HuH-7 (cell line): ENCODE measurements at regions not wholly inside any gene's neighbourhood (a gene's known extent, or its start where the extent isn't known, plus 50 kb on each side); places are given as distances from the start of the nearest gene placed in this dataset.
"Not testable (repeated sequence)": the region's sequence is repeated elsewhere in the genome, so short reads cannot be mapped to it uniquely, and the experiment has no call there.

Experiments used
- DNase-seq: peaks from one replicate; pipeline ENCODE4 v3.0.0; 2011; ENCODE audit warnings: low spot score

DNA sequence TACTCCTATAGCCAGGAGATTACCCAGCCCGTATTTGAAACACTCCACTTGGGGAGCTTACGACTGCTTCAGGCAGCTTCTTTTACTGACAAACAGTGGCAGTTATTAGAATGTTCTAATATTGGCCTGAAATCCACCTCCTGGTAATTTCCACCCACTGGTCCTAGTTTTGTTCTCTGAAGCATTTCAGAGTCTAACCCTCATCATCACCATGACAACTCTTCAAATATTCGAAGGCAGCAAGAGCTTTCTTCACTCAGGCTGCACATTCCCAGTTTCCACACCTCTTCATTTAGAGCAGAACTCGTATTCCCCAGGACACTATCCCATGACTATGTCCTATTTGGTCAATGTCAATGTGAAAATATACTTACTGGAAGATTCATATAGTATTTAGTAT, 325.6 kb downstream of the UBE3D start:
- no peak for DNase-seq

DNA sequence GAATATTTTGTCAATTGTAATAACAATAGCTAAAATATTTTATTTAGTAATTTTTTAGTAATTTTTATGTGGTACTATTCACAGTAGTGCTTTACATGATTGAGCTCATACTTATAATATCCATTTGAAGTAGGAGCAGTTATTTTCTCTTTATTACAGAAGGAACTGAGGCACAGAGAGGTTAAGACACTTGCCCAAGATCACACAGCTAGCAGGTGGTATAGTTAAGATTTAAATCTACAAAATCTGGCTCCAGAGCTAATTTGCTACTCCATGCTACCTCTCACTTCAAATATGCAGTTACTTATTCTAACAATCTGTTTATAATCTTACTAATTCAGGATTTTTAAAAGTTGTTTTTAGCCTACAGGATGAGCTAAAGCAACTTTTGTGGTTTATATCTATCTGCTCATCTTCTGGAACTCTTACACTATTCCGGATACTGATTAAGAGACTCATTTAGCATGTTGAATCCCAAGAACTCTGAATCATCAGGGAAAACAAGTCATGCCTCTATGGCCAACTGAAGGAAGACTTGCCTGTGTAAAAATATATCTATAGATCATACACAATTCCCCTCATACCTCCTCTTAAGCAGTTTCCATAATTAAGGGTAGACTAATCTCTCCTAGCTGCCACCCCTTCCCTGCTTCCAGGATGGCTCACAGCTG, 324.2 kb downstream of the UBE3D start:
- DNase-seq, result no peak

DNA sequence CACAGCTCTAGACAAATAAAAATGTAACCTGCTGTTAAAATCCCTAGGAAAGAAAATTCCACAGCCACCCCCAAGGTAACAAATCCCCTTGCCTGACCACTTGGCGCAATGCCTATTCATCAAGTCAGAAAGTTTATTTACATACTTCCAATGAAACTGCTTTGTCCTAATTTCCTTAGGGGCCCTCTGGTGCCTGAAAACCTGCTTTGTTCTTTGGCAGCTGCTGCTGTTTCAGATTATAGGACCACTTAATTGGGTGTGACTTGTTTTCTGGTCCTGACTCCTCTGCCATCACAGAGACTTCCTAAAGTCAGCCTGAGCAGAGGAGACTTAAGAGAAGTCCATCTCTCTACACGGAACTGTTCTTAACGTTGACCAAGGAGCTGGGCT, 323.6 kb downstream of the UBE3D start:
- no peak for DNase-seq

DNA sequence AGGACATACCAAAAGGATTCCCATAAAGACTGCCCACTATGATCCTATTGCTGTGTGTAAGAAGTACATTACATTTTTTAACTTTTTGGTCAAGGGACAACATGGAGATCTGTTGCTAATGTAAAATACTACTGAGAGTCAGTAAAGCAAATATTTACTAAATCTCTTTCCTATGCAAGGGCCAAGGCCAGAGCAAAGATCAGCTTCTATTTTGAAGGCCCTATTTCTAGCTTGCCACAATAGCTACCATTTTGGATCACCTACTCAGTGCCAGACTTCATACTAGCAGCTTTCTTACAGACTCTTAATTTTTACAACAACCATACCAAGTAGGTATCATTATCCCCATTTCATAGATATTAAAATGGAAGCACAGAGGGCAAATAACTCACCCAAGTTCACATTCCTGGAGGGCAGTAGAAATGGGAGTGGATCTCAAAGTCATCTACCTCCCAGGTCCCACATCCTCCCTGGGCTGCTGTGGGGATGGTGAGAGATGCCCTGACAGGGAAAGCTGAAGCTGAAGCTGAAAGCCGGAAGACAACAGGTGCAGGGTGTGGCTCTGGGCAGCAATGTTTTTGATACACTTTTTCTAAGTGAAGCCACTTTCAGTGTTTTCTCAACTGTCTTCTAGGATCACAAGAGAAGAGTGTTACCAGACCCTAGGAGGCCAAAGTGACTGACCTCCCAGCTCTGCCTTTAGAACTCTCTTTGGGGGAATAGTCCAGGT, 321.2 kb downstream of the UBE3D start:
- DNase-seq, result no peak

DNA sequence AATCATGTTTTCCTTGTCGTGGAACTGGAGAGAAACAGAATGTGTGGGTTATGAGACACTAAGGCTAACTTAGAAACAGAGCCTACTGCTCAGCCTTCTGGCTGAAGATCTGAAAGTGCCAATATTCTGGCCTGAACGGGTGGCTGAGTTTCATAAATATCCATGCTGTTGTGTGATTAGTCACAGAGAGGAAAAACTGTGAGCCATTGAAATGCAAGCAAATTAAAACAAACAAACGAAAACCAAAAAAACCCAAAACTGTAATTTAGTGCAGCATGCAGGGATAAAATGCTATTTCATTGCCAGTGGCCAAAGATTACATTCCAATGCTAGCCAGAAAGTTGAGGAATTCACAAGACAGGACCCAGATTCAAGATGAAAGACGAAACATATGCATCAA, 315.1 kb downstream of the UBE3D start:
- DNase-seq, result no peak

DNA sequence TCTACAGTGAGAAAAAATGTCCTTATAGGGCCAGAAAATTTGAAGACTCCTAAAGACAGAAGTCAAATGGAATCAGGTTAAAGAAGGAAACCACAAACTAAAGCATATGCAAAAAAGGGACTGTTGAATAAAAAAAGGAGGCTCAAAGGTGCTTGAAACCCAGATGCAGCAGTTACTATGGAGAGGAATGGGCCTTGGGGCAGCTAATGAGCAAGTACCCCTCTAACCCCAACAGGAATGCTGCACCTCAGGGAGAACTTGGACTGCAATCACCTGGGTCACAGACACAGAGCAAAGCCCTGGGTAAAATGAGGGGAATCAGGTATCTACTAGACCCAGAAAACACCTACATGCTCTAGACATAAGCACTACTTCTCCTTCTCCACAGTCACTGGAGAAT, 313.9 kb downstream of the UBE3D start:
- DNase-seq, result no peak

DNA sequence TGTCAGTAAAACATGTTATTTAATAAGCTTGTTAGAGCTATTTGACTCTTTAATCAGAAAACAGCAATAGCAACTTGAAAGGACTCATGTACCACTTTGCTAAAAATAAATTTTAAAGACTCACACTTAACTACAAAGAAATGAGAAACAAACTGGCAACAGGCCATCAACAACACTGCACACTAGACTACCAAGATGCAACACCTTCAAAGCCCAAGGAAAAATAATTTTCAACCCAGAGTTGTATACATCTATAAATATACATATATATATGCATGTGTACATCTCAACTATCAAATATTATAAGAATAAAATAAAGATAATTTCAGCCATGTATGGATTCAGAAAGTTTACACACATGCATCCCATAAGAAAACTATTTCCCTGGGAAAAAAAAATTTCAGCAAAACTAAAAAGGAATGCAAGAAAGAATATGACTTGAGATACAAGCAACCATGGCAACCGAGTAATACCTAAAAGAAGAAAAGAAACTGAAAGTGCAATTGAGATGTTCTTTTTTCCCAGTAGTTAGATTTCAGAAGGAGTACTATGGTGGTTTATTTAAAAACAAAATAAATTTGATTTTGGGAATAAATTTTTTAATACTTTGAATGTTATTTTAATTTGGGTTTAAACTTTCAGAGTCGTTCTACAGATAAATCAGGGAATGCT, 303.8 kb downstream of the UBE3D start:
- no peak for DNase-seq

DNA sequence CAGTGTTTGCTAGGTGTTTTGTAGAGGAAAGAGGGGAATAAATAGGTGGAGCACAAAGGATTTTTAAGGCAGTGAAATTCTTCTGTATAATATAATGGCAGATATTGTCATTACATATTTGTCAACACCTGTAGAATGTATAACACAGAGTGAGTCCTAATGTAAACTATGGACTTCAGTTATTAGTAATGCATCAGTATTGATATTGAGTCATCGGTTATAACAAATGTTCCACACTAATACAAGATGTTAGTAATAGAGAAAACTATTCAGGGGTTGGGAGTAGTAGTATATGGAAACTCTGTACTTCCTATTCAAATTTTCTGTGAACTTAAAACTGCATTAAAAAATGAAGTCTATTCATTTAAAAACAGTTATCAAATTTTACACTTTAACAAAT, 299.2 kb downstream of the UBE3D start:
- no peak for DNase-seq

DNA sequence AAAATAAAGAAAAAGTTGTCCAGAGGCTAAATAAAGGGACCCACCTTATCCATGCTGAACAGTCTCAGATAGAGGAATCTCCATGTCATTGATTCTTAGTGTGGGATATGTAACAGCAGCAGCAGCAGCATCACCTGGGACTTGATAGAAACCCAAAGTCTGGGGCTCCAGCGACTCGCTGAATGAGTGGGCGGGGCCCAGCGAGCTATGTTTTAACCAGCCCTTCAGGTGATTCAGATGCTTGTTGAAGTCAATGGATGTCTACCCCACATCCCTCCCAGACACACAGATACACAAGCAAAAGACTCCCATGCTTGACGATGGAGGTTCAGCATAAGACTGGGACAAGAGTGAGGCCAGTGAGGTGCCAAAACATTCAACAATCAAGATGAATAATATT, 298.6 kb downstream of the UBE3D start:
- DNase-seq, result no peak

DNA sequence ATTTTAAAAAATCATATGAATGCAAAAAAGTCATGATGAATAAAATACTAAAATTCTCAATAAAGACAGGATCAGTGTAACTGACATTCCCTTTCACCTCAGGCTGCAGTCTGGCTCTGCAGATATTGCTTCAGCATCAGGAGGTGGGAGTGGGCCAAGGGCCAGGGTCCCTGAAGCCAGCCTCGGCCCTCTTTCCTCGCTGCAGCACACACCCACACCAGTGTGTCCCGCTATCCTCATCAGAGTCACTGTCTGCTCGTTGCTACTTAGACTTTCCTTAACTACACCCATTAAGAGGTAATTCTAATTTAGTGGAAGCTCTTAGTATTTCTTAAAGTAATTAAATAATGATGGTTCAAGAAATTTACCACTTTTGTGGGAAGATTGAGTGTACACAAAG, 298.2 kb downstream of the UBE3D start:
- DNase-seq, result no peak

DNA sequence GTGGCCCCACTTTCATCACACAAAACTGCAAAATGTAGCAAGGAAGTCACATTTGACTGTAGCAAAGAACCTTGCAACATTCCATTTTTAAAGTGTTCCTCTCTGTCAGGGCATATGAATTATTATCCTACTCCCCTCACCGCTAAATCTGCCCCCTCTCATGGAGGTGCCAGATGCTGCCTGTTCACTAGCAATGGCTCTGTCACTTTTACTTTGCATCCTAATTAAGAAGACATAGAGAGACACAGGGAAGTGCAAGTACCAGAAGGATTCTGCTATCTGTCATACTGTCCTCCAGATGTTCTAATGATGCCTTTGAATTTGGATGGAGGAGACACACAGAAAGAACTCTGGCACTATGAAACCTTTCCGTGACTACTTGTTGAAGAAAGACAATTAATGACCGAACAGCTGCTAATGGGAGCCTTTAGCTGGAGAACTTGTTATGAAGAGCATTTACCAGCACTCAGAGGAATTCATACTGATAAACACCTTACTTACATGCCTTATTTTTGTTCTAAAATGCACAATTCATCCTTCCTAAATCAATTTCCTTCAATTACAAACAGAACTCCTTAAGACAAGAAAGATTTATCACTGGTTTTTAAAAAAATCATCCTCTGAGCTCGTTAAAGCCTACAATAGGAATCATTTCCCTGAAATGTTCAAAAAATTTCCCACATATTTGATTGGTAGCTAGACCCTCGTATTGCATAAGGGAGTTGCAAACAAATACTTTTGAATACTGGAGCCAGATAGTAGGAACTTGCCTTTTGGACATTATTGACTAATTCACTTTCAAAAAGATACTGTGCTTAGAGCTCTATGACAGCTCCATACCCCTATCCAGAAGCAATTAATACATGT, 292.6 kb downstream of the UBE3D start:
- no peak for DNase-seq

DNA sequence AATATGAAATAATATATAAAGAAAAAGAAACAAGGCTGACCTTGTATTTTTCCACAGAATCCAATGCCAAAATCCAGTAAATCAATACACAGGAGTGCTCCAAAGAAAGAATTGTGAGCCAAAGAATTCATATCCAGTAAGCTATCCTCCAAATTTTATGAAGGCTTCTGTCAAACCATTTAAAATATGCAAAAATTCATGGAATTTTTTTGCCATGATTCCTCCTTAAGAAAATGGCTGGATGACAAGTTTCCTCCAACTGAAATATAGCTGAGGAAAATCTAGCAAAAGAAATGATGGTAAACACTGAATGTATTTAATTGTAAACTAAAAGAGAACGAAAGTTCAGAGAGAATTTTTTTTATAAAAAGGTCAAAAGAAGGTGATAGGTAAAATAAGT, 290.3 kb downstream of the UBE3D start:
- no peak for DNase-seq

DNA sequence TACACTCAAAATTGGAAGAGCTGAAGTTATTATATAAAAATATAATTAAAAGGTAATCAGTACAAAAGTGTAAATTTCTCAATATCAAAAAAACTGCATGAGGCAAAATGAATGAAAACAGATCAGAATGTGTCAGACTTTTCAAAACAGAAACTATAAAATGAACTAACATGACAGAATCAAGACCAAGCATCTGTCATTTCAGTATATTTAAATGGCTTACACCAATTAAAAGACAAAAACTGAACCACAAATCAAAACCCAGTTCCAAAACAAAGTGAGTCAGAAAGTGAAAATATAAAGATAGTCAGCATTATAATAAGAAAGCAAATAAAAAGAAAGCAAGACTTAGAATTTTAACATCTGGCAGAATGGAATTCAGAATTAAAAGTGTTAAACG, 289.7 kb downstream of the UBE3D start:
- DNase-seq, result no peak

DNA sequence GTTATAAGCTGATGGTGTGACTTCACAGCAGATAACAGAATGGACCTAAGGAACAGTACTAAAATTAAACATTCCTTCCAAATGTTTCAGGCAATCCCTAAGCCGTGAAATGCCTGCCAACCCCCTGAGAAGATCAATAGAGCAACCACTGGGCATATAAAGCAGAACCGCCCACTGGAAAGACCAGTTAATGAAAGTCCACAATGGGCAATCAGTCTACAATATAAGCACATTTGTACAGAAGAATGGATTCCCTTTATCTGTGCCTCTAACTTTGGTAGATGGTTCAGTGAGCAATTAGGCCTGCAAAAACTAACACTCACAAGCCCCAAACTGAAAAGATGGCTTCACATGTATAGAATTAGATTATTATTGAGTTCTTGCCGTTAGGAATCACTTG, 286.6 kb downstream of the UBE3D start:
- no peak for DNase-seq

DNA sequence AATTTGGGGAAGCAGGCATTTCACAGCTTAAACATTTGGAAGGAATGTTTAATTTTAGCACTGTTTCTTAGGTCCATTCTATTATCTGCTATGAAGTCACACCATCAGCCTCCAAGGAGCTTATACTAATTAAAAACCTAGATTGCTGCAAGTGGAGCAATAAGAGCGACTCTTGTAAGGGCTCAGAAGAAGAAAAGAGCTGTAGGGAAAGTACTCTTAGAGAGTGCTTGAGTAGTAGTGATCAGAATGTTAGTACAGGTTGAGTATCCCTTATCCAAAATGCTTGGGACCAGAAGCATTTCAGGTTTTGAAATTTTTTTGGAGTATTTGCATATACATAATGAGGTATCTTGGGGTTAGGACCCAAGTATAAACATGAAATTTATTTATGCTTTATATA, 285.3 kb downstream of the UBE3D start:
- no peak for DNase-seq

DNA sequence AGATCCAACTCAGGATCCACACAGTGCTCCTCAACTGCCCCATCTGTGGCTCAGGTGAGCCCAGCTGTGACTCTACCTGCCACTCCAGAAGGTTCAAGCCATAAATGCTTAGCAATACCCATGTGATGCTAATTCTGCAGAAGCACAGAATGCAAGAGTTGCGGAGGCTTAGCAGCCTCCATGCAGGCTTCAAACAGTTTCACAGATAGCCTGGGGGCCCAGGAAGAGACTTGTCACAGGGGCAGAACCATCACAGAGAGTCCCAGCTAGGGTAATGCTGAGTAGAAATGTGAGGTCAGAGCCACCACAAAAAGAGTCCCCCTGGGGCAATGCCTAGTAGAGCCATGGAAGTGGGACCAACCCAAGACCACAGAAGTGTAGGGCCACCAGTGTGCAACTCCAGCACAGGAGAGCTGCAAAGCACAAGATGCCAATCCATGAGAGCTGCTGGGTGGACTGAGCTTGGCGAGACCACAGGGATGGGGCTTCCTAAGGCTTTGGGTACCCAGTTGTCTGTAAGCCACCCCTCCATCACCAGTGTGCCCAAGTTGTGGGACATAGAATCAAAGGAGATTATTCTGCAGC, 283.9 kb downstream of the UBE3D start:
- no peak for DNase-seq

DNA sequence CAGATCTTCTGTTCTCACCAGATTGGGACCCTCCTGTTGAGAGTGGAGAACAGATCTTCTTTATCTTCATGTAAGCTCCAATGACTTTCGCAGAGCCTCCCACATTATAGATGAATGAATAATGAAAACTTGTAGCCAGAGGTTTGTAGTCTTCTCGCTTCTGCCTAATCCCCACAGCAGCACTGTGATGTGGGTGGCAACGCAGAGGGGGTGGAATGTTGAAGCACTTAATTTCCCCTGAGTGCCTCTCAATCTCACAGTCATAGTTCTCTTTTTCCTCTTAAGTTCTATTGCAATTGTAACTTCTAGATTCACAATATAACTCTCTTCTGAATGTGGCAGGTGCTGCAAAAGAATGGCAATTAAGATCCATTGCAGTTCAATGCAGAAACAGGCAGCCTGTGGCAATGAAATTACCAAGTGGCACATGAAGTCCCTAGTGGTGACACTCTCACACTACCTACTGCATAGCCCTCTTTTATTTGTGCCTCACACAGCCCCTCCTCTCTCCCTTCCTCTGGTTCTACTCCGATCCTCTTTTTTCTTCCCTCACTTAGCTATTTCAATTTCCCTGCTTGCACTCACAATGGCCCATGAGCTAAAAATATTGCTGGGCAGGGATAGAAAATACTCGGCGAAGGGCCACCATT, 281.9 kb downstream of the UBE3D start:
- DNase-seq, result peak; percentile 18

DNA sequence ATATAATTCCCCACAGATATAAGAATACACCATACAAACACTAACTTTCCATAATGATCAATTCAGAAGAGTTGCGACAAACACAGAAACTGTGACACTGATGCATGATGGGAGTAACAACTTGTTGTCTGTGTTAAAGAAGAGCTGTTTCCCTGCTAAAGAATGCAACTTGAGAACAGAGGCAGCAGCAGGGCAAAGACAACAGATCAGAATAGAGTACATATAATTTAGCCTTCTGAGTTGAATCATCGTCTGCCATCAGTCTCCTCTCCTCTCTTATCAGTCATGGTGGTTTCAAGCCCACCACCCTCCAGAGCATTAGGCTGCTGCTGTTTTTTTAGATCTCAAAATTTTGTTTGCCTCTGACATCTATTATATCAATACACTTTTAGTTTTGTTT, 280.4 kb downstream of the UBE3D start:
- no peak for DNase-seq

DNA sequence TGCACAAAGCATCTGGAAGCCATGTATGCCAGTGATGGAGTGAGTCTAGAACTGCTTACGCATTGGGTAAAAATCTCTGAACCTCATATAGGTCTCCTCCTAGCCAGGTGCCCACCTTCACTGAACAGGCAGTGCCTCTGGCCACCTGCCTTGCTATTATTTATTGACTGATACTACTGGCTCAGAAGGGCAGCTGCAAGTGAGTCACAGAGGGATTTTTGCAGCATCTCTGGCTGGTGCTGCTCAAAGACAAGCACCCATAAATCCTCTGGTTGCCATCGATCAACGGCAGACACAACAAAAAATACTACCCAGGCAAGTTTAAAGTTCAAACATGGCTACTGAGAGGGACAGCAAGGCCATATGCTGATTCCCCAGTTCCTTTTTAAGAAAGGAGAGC, 279.4 kb downstream of the UBE3D start:
- DNase-seq, result no peak

DNA sequence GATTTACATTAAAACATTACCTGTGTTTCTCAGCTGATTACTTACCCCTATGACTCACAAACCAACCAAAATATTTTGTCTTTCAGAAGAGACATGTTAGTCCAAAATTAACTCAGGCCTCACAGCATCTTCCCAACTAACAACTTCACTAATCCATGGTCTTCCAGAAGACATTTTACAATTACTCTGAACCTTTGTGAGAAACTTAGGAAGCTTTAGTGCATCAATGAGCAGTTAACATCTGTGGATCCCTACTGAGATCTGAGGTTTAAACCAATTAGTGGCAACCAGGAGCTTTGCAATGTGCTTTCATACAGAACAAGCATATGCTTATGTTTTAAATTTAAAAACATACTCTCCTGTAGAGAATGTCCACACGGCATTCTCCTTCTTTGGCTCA, 269.7 kb downstream of the UBE3D start:
- DNase-seq, result no peak

DNA sequence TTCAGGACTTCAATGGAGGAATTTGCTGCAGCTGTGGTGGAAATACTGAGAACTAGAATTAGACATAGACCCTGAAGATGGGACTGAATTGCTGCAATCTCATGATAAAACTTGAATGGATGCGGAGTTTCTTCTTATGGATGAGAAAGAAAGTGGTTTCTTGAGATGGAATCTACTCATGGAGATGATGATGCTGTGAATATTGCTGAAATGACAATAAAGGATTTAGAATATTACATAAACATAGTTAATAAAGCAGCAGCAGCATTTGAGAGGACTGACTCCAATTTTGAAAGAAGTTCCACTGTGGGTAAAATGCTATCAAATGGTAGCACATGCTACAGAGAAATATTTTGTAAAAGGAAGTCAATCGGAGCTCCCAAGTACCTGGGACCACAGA, 264.6 kb downstream of the UBE3D start:
- no peak for DNase-seq

DNA sequence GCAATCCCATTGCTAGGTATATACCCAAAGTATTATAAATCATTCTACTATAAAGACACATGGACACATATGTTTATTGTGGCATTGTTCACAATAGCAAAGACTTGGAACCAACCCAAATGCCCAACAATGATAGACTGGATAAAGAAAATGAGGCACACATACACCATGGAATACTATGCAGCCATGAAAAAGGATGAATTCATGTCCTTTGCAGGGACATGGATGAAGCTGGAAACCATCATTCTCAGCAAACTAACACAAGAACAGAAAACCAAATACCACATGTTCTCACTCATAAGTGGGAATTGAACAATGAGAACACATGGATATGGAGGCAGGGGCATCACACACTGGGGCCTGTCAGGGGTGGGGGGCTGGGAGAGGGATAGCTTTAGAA, 249.4 kb downstream of the UBE3D start:
- DNase-seq, result not testable (repeated sequence)
